Hematopoietic multipotent progenitor cell treated with erythropoietin and hydrocortisone succinate and interleukin-3 and kit ligand, for 6 days (in vitro differentiated cells): ENCODE measurements at regions not wholly inside any gene's neighbourhood (a gene's known extent, or its start where the extent isn't known, plus 50 kb on each side); places are given as distances from the start of the nearest gene placed in this dataset.

ENCODE experiments used
- DNase-seq: peaks from one replicate; pipeline ENCODE4 v3.0.0-alpha.2; 2015

DNA sequence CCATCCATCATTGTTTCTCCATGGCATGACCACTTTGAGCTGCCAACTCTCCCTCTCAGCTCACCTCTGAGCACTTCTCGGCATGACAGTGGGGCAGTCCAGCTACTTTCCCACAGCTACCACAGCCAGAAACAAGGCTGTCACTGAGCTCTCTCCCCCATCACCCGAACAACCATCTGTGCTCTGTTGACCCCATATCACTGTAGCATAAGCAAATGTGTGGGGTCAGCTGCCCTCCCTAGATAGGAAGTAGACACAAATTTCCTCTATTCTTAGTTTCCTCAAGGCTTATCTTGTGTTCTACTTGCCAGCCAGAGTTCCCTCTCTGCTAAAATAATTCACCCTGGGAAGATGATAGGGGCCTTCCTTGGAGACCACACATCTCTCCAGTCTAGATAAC is 82.6 kb upstream of the FUT8 start:
- peak; percentile 80 for DNase-seq

DNA sequence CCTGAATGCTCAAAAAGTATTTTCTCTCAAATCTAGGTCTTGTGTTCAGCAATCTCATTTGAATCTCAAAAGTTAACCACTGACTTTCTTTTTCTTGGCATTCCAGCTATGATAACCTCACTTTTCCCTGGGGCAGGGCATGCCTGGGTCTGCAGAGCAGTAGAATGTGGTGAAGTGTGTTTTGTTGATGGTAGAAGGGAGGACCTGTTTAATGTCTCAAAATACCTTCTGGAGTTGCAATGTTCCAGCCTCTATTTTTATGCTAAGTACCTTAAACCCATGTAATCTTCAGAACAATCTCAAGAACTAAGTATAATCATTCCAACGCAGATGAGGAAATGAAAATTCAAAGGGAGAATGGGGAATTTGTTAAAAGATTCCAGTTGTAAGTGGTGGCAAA is 82.1 kb upstream of the FUT8 start:
- no peak for DNase-seq

DNA sequence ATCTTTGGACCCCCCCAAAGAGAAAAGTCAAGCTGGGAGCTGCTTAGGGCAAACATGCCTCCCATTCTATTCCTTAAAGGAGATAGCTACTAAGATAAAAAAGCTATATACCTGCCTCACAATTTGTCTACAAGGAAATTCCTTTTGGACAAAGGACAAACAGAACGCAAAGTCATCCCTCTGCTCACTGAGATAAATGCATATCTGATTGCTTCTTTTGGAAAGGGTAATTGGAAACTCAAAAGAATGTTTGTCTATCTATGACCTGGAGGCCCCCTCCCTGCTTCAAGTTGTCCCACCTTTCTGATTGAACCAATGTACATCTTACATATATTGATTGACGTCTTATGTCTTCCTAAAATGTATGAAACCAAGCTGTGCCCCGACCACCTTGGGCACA is 80.9 kb upstream of the FUT8 start:
- no peak for DNase-seq

DNA sequence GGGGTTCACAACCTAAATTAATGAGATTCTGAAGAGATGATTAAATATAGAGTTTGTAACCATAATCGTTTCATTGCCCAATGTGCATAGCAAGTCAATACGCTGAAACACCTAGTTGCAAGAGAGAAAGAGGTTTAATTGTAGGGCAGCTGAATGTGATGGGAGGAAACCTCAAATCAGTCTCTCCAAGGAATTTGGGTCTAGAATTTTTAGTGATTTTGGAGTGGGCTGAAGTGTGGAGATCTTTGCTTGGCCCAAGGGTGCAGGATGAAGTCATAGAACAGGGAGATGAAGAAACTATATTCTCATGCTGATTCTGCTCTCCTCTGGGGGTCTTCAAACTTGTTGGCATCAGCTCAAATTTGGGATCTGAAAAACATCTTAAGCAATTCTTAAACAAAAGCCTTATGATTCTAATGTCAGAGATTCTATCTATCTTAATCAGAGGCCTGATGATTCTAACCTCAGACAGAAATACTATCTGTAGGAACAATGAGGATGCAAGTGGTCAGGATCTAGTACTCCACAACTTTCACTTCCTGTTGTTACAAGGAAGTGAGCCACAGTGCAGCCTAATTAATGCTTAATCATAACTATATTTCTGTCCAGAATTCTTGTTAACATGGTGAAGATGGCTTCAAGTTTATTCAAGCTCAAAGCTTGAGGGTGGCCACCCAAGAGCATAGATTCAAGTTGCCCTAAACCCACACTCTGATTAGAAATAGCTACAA is 80.2 kb upstream of the FUT8 start:
- peak; percentile 37 for DNase-seq

DNA sequence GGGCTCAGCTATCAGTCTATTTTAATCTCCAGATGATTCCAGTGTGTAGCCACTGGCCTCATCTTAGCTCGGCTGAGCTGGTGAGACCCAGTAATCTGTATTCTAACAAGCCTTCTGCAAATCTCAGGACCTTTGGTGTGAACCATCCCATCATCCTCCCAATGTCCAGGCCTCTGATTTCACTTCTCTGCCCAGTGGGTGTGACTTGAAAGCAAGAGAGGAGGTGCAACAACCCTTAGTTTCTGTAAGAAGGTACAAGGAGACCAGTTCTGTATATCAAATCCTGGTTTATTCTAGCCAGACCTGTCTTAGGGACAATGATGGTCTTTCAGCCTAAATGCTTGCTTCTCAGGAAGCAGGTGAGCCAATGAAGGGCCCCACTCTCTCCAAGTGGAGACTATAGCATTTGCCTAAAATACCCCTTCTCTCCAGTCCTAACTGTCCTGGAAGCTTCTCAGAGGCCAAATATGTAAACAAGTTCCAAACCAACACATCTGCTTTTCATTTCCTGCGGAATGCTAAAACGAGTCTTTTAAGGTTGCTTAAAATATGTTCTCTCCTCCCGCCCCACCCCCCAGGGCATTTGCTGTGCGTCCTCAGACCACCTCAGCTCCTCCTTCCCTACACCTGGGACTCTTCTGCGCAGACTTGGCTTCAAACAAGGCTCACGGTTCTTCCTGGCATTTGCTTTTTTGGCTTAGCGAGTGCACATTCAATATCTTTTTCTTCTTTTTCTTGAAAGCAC is 78.4 kb upstream of the FUT8 start:
- no peak for DNase-seq

DNA sequence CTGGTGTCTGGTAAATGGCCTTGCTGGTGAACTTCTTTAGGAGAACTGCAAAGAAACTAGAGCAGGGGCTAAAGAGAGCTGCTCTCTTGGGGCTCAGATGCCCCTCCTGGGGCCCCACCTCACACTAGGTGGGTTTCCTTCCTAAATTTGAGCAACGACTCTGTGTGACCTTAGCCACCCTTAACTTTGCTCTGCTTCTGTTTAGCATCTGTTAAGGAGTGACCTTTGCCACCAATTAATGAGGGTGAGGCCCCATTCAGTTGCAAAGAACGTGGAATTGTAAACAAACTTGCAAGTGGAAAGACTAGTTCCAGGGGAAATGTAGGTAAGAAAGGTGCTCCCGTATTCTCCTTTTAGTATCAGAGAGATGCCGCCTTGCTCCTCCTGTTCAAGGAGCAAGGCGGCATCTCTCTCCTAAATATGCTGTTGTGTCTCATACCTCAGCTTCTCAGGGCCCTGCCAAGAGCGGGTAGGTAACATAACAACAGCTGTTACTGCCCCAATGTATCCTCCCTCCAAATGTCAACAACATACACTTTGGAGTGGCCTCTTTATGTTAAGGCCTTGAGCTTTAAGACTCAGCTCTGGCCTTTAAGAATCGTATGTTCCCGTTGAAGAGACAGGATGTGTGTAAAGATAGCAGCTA is 77.6 kb upstream of the FUT8 start:
- DNase-seq = peak; percentile 53

DNA sequence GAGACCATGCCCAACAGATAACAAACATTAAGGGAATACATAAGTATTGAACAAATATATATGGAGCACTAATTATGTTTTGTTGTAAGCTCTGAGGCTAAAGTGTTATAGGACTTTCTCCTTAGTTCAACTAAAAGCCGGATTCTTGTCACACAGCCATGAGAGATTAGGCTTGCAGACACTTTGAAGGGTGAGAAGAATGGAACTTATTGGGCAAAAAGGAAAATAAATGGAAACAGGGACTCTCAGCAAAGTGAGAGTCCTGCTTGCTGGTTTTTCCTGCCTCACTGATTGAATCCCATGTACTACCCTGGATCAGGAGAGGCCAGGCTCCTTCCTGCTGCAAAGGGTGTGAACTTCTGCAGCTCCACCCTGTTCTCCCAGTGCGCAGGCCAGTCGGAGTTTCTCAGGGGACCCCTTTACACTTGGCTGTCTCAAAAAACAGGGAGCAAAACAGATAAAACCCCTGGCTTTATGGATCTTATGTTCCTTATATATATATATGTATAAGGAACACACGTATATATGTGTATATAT is 77.1 kb upstream of the FUT8 start:
- no peak for DNase-seq

DNA sequence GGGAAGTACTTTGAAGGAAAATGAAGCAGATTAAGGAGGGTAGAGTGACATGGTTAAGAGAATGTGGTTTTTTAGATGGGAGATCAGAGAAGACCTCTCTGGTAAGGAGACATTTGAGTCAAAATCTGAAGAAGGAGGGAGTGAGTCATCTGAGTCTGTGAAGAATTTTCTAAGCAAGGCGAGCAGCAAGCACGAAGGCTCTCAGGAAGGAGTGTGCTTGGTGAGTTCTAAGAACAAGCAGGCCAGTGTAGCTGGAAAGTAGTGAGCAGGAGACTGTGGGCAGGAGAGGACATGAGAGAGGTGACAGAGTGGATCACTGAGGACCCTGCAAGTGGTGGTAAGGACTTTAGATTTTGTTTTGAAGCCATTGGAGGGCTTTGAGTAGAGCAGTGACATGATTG is 76.3 kb upstream of the FUT8 start:
- peak; percentile 37 for DNase-seq

DNA sequence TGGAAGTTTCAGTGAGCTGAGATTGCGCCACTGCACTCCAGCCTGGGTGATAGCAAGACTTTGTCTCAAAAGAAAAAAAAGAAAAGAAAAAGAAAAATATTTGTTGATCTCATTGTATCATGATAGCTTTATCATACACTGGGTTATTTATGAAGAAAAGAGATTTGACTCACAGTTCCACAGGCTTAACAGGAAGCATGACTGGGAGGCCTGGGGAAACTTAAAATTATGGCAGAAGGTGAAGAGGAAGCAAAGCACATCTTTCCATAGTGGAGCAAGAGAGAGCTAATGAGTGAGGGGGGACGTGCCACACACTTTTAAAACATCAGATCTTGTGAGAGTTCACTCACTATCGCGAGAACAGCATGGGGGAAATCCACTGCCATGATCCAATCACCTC is 72.7 kb upstream of the FUT8 start:
- no peak for DNase-seq

DNA sequence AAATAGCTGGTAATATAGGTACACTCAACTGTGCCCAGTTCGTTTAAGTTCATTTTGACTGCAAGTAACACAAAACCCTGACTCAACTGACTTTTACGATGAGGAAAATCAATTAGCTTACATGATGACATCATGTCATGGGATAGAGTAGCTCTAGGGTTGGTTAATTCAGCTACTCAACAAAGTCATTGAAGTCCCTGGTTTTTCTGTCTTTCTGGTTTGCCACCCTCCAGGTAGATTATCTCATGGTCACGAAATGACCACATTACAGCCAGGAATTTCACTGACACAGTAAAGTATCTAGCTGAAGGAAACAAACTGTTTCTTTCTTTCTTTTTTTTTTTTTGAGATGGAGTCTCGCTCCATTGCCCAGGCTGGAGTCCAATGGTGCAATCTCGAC is 68.5 kb upstream of the FUT8 start:
- no peak for DNase-seq

DNA sequence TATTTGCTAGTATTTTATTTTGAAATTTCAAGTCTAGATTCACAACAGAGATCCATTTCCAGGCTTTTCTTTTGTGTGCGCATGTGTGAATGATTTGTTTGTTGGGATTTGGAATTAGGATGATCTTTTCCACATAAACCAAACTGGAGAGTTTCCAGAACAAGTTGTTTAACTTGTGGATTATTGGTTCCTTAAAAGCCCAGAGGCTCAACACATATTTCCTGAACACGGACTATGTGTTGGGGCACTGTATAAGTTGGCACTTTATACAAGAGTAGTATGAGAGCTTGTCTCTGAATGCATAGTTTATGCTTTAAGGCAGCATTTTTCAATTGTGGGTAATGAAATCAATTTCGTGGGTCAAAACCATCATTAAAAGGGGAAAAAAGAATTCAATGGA is 67.3 kb upstream of the FUT8 start:
- DNase-seq = no peak

DNA sequence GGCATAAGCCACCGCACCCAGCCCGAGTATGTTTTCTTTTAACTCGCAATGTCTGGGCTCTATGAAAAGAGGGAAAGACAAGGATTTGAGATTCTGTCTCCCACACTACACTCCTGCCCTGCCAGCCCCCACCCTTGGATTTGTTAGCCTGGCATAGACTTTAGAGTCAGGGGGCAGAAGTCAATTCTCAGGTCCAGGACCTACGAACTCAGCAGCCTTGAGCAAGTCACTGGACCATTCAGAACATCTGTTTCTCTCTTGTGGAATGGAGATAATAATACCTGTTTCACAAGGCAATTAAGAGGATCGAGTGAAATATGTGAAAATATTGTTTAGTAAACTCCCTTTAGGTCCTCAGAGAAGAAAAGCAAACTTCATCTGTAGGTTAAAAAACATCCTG is 66.1 kb upstream of the FUT8 start:
- DNase-seq = no peak

DNA sequence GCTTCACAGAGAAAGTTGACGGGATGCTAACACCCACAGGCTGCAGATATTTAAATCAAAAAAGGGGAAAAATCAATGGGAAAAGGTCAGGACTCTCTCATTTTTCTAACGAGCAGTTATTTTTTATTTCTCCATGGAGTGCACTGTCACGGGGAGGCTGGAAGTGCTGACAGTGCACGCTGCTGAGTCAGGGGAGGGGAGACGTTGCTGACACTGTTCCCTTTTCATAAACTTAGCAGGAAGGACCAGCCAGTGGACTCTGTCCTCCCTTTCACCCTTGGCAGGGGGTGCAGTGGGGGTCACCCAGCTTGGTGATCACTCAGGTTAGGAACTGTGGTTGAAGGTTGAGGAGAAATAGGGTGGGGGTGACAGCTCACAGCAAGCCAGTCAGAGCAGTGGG is 65.6 kb upstream of the FUT8 start:
- DNase-seq = no peak

DNA sequence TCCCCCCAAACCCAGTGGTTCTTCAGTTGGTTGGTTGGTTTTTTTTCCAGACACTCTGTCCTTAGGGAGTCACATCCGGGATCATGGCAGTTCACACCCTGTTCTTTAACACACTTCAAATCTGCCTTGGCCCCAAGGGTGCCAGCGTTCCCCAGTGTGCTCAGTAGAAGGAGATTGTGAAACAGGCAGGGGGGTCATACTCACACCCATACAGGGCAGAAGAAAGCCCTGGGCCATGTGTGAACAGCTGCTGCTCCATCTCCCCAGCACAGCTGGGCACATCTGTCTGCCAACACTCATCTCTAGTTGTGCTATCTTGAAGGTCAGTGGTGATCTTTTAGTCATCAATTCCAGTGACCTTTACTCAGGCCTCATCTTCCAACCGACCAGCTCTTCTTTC is 64.4 kb upstream of the FUT8 start:
- DNase-seq = no peak

DNA sequence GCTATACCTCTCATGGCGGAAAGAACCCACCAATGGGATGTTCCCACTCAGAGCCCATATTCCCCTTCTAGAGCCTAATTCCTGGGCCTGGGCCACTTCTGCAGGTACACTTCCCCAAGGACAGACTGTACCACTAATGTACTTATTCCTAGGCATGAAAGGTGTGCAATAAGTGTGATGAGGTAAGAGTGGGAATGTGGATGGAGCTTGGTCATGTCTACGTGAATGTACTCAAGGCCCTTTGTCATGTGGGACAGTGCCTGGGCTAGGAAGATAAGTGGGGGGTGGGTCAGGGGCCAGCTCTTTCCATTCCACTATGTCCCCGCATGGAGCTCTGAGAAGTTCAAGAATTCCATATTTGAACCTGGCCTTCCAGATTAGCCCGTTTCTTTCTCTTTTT is 63.4 kb upstream of the FUT8 start:
- DNase-seq = no peak

DNA sequence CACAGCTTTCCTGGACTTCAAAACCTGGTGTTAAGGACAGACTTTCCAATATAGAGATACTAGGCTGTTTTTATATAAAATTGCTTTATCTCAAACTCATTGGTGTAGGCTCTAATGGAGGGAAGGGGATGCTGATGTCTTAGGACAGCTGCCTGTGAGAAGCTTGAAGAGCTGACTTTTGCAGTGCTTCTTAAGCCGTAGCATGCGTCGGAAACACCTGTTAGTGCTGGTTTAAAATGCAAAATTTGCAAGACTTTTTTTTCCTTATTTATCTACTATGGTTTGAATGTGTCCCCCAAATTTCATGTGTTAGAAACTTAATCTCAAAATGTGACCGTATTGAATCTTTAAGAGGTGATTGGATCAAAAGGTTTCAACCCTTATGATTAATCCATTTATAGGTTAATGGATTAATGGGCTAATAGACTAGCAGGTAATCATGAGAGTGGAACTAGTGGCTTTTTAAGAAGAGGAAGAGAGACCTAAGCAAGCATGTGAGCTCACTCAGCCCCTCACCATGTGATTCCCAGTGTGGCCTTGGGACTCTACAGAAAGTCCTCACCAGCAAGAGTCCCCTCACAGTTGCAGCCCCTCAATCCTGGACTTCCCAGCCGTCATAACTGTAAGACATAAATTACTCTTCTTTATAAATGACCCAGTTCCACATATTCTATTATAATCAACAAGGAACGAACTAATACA is 60.9 kb upstream of the FUT8 start:
- no peak for DNase-seq

DNA sequence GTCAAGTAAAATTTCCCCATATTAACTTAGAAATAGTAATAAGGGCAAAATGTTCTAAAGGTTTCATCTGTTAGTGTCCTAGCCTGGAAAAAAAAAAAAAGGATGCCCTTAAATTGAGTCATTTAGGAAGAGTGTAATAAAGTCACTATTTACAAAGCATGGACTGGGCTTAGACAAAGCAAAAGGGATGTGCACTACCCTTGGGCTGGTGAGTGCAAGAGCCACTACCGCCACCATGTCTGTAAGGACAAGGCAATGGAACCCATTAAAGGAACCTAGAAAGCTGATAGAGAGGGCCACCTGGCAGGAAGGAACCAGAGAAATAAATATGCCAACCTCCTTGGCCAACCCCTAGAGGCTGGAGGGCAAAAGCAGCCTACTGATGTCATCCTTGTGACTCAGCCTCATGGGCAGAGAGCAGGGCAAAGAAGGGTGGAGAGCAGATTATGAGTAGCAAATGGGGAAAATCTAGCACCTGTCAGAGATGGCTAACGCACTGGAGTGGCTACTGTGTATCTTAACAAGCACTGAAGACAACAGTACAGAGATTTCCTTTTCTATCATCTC is 59.5 kb upstream of the FUT8 start:
- no peak for DNase-seq

DNA sequence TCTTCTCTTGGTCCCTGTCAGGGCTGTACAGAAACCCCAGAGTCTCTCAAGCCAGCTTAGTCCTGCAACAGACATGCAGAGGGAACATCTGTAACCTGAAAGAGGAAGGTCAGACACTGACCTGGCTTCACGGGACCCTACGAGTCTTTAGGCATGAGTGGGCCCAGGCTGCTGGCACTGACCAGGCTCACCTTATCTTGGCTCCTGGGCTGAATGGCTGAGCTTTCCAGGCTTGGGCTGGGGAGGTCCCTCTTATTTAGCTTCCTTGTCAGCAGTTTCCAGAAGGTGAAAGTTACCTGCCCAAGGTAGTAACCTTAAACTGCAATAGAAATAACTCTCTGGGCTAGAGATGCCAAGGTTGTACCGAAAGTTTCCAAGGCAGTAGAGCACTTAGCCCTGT is 58.4 kb upstream of the FUT8 start:
- no peak for DNase-seq

DNA sequence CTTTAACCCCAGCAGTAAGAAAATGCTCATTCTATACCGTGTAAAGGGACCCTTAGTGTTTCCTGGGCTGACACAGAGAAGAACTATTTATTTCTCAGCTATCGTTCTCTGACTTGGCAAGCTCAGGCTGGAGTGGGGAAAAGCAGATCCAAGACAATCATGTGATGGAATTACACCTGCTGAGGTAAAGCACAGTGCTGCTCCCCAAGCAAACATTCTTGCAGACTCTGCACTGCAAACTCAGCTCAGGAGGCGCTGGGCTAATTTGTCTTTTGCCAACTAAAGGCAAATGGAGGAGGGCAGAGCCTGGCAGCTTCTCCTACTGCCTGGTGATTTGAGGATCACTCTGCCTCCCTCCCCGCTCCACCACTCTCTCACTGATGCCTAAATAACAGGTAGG is 57.8 kb upstream of the FUT8 start:
- no peak for DNase-seq

DNA sequence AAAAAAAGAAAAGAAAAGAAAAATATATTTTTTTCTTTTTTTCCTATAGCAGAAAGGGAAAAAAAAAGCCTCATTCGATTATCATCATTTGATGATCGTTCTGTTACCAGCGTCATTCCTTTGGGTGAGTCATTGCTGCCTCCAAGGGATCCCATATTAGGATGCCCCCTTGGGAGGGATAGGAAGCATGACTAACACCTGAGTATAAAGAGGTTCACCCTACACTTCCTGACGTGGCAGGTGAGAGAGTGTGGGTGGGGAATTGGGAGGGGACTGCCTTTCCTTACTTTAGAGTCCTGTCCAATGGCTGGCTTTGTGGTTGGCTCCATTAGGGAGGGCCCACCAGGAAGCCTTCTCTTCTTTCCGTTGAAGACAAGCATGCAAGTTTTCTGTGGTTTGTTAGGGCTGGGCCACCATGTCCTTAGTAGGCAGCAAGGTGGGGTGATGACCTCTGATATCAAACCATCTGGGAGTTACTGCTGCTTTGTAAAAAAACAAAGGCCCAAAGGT is 56.1 kb upstream of the FUT8 start:
- DNase-seq = peak; percentile 42

DNA sequence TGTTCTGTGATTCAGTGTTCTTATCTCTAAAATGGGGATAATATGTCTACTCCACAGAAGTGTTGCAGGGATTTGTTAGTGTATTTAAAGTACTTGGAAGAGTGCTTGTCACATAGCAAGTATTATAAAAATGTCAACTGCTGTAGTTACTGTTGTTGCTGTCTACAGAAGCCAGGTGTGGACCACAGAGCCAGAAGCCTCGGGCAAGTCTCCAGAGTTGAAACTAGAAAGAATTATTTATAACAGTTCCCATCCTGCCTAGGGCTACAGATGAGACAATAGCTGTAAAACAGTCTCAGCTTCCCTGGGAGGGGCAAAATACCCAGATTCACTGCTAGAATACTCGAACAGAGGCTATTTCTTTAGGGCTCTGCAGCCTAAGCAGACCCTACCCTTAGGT is 55.4 kb upstream of the FUT8 start:
- DNase-seq = no peak

DNA sequence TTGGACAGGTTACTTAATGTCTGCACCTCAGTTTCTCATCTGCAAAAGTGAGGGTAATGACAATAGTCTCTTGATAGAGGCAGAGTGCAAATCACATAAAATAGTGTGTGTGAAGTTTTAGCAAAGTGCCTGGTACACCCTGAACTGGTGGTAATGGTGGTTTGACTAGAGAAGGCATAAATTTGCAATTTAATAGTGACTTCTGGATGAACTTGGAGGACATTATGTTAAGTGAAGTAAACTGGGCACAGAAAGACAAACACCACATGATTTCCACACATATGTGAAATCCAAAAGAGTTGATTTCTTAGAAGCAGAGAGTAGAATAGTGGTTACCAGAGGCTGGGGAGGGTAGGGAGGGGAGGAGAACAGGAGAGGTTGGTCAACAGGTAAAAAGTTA is 54.8 kb upstream of the FUT8 start:
- DNase-seq = no peak

DNA sequence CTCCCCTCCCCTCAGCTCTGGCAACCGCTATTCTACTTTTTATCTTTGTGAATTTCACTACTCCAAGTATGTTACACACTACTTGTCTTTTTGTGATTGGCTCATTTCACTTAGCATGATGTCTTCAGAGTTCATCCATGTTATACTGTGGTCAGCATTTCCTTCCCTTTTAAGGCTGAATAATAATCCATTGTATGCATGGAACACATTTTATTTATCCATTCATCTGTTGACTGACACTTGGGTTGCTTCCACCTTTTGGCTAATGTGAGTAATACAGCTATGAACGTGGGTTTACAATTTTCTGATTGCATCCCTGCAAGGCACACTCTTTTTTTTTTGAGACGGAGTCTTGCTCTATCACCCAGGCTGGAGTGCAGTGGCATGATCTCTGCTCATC is 53.0 kb upstream of the FUT8 start:
- DNase-seq = peak; percentile 44
